ENCODE measurements at regions not wholly inside any gene's neighbourhood (a gene's known extent, or its start where the extent isn't known, plus 50 kb on each side); places are given as distances from the start of the nearest gene placed in this dataset.

DNA sequence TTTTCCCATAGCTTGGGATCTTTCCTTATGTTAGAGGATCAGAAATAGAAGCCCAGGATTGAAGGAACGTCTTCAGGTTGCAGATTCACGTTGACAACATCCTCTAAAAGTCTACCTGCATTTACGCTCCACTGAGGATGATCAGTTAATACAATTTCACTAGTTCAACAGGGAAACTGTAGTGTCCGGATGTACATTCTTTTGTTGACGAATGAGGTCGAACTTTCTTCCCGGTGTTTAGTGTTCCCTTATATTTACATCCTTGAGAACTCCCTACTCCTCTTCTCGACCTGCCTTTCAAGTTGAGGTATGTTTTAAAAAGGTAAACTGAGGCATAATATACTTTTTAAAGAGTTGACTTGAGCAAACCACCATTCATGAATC, 74.8 kb downstream of the SIK1 start:
- TF ChIP-seq EZH2 (IDR thresholded peaks at IDR 0.05) (no peak), POLR2AphosphoS5 (IDR thresholded peaks at IDR 0.05; ENCODE audit: borderline replicate concordance, low read depth, low read length) (no peak)

Measured in SK-N-MC (cell line).